ENCODE measurements at regions not wholly inside any gene's neighbourhood (a gene's known extent, or its start where the extent isn't known, plus 50 kb on each side); places are given as distances from the start of the nearest gene placed in this dataset.

DNA sequence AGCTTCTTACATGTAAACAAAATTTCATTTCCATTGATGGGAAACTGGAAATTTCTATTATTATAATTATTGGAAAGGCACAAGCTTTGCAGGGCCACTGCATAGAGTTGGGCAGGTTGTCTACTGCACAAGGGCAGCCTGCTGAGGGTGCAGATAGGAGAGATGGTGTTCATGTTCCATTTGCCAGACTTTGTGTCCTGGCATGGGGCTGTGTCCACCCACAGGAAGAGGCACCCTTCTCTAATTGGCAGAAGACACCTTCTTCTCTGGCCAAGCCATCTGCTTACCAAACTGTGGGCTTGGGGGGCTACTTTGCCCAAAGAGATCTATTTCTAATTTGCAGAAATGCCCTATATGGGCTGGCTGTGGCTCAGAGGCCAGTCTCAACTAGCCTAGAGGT lies 140.7 kb downstream of the GATB start:
- no peak for TF ChIP-seq CTCF (IDR thresholded peaks at IDR 0.05)
- no peak for TF ChIP-seq POLR2A (IDR thresholded peaks at IDR 0.05)
